HepG2 (cell line): ENCODE measurements at regions not wholly inside any gene's neighbourhood (a gene's known extent, or its start where the extent isn't known, plus 50 kb on each side); places are given as distances from the start of the nearest gene placed in this dataset.

Source experiments
- ATAC-seq: fragments of 200-7000 bp; cut with Tn5 transposase; 3 replicates; pipeline ENCODE4 v1.9.1; 2020; ENCODE audit warnings: mild to moderate bottlenecking, moderate library complexity
- BruUV-seq: library from RNA; stranded (reverse); fragments of 400-500 nt; replicated peaks from 2 replicates; lab custom pipeline; 2021; lab: Mats Ljungman, UMichigan
- CTCF ChIA-PET: fragments of 300-600 bp; formaldehyde crosslinking; extraction: SDS; loops from one replicate; lab custom pipeline; 2021; ENCODE audit warnings: low total read pairs, inconsistent platforms, low intra/inter-chr PET ratio; lab: Yijun Ruan, JAX
- POLR2A ChIA-PET: fragments of 350-600 bp; sonication (Branson Sonifier 250); formaldehyde crosslinking; loops from one replicate; lab custom pipeline; 2020; ENCODE audit warnings: antibody characterized with exemption, inconsistent platforms; lab: Yijun Ruan, JAX
- DNase-seq: peaks from one replicate; pipeline ENCODE4 v3.0.0-alpha.2; 2015; ENCODE audit warnings: low spot score
- FAIRE-seq: peaks from 3 replicates; lab custom pipeline; 2011; peaks lifted over from hg19 to GRCh38; lab: Jason Lieb, UNC
- H2AFZ ChIP-seq: one replicate; pipeline ENCODE4 v1.6.1; 2011; ENCODE audit warnings: low read length, inconsistent platforms
- H3K27ac ChIP-seq: fragments of 300-600 bp; 3 replicates; pipeline ENCODE4 v1.8.0; 2011; ENCODE audit warnings: mixed run types, mild to moderate bottlenecking, mixed read lengths, low read length, inconsistent platforms; ENCODE audit not compliant: insufficient read depth; ENCODE audit errors: extremely low read length
- H3K27me3 ChIP-seq, 2 experiments: fragments of 200-600 bp in 1 of 2; 2 replicates in 1 of 2; 3 replicates in 1 of 2; pipeline versions ENCODE4 v1.6.0 to v1.8.0; 2011; ENCODE audit warnings: low read length in 2 of 2, mild to moderate bottlenecking in 2 of 2, moderate library complexity in 2 of 2, inconsistent platforms in 1 of 2; ENCODE audit not compliant: insufficient read depth in 2 of 2, control insufficient read depth in 1 of 2
- H3K36me3 ChIP-seq, 2 experiments: fragments of 200-600 bp in 1 of 2; replicated peaks in 1 of 2; 2 replicates in 1 of 2; 3 replicates in 1 of 2; pipeline versions ENCODE4 v1.5.1 to v1.8.0; 2011; ENCODE audit warnings: low read length in 2 of 2, inconsistent platforms in 1 of 2; ENCODE audit not compliant: insufficient read depth in 2 of 2, control insufficient read depth in 1 of 2
- H3K4me1 ChIP-seq: 2 replicates; pipeline ENCODE4 v1.5.1; 2012; ENCODE audit warnings: low read length, inconsistent platforms; ENCODE audit not compliant: insufficient read depth
- H3K4me2 ChIP-seq: 2 replicates; pipeline ENCODE4 v1.6.0; 2011; ENCODE audit warnings: low read depth, low read length, inconsistent platforms
- H3K4me3 ChIP-seq, 3 experiments: fragments of 200-600 bp in 1 of 3; sonication (generic), shearing (Covaris generic) in 1 of 3; replicated peaks in 1 of 3; 2 replicates each; pipeline ENCODE4 v1.5.1; 2011 to 2016; ENCODE audit warnings: low read length in 3 of 3, inconsistent platforms in 2 of 3, low read depth in 2 of 3, mild to moderate bottlenecking in 2 of 3, control low read depth in 1 of 3, mixed read lengths in 1 of 3; ENCODE audit not compliant: insufficient read depth in 1 of 3
- H3K79me2 ChIP-seq: one replicate; pipeline ENCODE4 v1.6.1; 2011; ENCODE audit warnings: low read length, inconsistent platforms; ENCODE audit not compliant: insufficient read depth
- H3K9ac ChIP-seq: 2 replicates; pipeline ENCODE4 v1.6.0; 2011; ENCODE audit warnings: mild to moderate bottlenecking, low read depth, low read length, inconsistent platforms; ENCODE audit not compliant: insufficient read depth
- H3K9me3 ChIP-seq: 2 replicates; pipeline ENCODE4 v1.5.1; 2012; ENCODE audit warnings: mild to moderate bottlenecking, low read length
- H4K20me1 ChIP-seq: 2 replicates; pipeline ENCODE4 v1.6.0; 2011; ENCODE audit warnings: inconsistent platforms, mild to moderate bottlenecking, low read length, moderate library complexity; ENCODE audit not compliant: insufficient read depth
- HMGXB4 ChIP-seq, 2 experiments: sonication (generic) in 1 of 2; formaldehyde crosslinking in 1 of 2; IDR thresholded peaks; 2 replicates each; pipeline versions ENCODE4 v1.4.0 to v1.6.1; 2018 to 2020; ENCODE audit warnings: missing genetic modification reagents in 2 of 2, borderline replicate concordance in 1 of 2, low read depth in 1 of 2, mild to moderate bottlenecking in 1 of 2, missing biosample characterization in 1 of 2
- IKZF1 ChIP-seq: fragments of 450-650 bp; IDR thresholded peaks from 2 replicates; pipeline ENCODE4 v1.7.1; 2016
- LRRFIP1 ChIP-seq: sonication (generic); formaldehyde crosslinking; conservative IDR thresholded peaks from 2 replicates; pipeline ENCODE4 v1.4.0; 2020; ENCODE audit warnings: missing genetic modification reagents
- MXI1 ChIP-seq: IDR thresholded peaks from 3 replicates; pipeline ENCODE4 v1.6.1; 2012; ENCODE audit warnings: low read depth, low read length, inconsistent platforms, borderline replicate concordance
- SALL2 ChIP-seq: sonication (generic); formaldehyde crosslinking; IDR thresholded peaks from 2 replicates; pipeline ENCODE4 v1.8.1; 2023; ENCODE audit warnings: mild to moderate bottlenecking, missing genetic modification reagents, inconsistent platforms
- ZNF121 ChIP-seq: sonication (generic); formaldehyde crosslinking; IDR thresholded peaks from 2 replicates; pipeline ENCODE4 v1.5.0; 2020; ENCODE audit warnings: mild to moderate bottlenecking, missing genetic modification reagents
- ZNF362 ChIP-seq: sonication (generic); formaldehyde crosslinking; IDR thresholded peaks from 2 replicates; pipeline ENCODE4 v1.4.0; 2020; ENCODE audit warnings: missing genetic modification reagents, mild to moderate bottlenecking, borderline replicate concordance
- ZNF580 ChIP-seq: IDR thresholded peaks from 2 replicates; pipeline ENCODE4 v1.6.1; 2016; ENCODE audit warnings: low read depth, borderline replicate concordance
- WGBS: methylation state at CpG from one replicate; pipeline ENCODE4 v1.1.6; 2017; ENCODE audit warnings: low lambda C conversion rate; 5-methylcytosine and 5-hydroxymethylcytosine counted together
- in situ Hi-C: cut with HindIII; loops from 2 replicates; pipeline ENCODE4 v1.10.0; 2017; ENCODE audit warnings: low pct_unique_long_range_greater_than_20kb; ENCODE audit not compliant: extremely low pct_ligation_motif_present
- intact Hi-C: fragments of 100-400 bp; cut with micrococcal nuclease; formaldehyde crosslinking; loops from one replicate; pipeline ENCODE4 v1.10.0; 2022; ENCODE audit not compliant: unreplicated experiment
- TF ChIP-seq, protein P1 (sequence below): sonication (generic); formaldehyde crosslinking; IDR thresholded peaks from 2 replicates; pipeline ENCODE4 v1.8.0; 2022; ENCODE audit warnings: missing genetic modification reagents, mild to moderate bottlenecking, borderline replicate concordance
- TF ChIP-seq, protein P2 (sequence below): sonication (generic); formaldehyde crosslinking; IDR thresholded peaks from 2 replicates; pipeline ENCODE4 v1.4.0; 2020; ENCODE audit warnings: low read depth, mild to moderate bottlenecking, missing genetic modification reagents

DNA sequence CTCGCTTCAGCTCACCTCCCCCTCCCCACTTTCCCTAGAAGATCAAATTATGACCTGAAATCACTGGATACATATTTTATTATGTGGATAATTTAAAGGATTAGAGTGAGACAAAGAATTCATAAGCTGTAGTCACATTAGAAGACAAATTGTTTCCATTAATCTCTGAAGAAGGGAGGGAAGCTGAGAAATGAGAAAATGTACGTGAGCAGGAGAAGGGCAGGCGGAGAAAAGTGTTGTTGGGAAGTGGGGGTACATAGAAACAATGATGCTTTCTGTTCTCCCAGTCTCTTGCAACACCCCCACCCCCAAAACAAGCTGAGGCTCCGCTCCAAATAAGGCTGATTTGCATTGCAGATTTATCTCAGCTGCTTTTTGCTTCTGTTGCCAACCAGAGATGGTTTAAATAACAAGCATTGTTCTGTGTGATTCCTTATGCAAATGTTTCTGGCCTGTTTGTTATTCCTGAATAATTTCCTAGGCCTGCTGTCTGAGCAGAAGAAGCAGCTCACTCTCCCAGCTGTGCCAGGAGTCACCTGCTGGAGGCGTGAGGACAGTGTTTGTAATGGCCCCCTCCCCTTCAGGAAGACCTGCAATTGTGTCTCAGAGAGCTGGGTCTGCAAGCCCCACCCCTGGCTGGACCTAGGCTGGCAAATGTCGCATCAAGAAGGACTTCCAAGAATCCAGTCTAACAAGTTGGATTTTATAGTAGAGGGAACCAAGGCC lies 121.8 kb upstream of the TNR start:
- no peaks in the 10 kb centered on the region for H4K20me1 ChIP-seq
- no peaks in the 10 kb centered on the region for H3K79me2 ChIP-seq
- DNase-seq (no peak), FAIRE-seq (no peak), ATAC-seq (no peak)
- H3K36me3 ChIP-seq, result no peaks in the 10 kb centered on the region
- no peak overlapping the region for H3K27ac ChIP-seq
- no peak overlapping the region for H3K9ac ChIP-seq
- peaks cover 0 to 8% of the 10 kb centered on the region in 2 experiments; a peak in 2 of 5 replicates for H3K27me3 ChIP-seq
- no peak overlapping the region for H2AFZ ChIP-seq
- H3K4me3 ChIP-seq, result no peak overlapping the region
- BruUV-seq, result no TSS peak
- no peak overlapping the region for H3K4me2 ChIP-seq
- in situ Hi-C loops (no loop called here), intact Hi-C loops (loop anchor here (10.0 kb wide), 1 partner anchor 380 kb away; no protein-coding TSS in a partner anchor)
- POLR2A ChIA-PET, result no interaction called here
- H3K4me1 ChIP-seq, result no peaks in the 10 kb centered on the region
- no peaks in the 10 kb centered on the region for H3K9me3 ChIP-seq
- 4% methylated on average over 4 of the region's 6 CpGs for WGBS
- CTCF ChIA-PET, result no interaction called here
- TF ChIP-seq SALL2 (CRISPR knock-in tag) (no peak), ZNF121 (CRISPR knock-in tag) (no peak), ZNF580 (no peak), ZNF362 (CRISPR knock-in tag) (no peak), MXI1 (no peak), IKZF1 (no peak), HMGXB4 (CRISPR knock-in tag; IDR thresholded peaks at IDR 0.05; ENCODE audit: borderline replicate concordance in 1 of 2, low read depth in 1 of 2) (no peak), LRRFIP1 (no peak)
- TF ChIP-seq, protein P1, sequence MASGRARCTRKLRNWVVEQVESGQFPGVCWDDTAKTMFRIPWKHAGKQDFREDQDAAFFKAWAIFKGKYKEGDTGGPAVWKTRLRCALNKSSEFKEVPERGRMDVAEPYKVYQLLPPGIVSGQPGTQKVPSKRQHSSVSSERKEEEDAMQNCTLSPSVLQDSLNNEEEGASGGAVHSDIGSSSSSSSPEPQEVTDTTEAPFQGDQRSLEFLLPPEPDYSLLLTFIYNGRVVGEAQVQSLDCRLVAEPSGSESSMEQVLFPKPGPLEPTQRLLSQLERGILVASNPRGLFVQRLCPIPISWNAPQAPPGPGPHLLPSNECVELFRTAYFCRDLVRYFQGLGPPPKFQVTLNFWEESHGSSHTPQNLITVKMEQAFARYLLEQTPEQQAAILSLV (CRISPR knock-in tag), result no peak
- TF ChIP-seq, protein P2, sequence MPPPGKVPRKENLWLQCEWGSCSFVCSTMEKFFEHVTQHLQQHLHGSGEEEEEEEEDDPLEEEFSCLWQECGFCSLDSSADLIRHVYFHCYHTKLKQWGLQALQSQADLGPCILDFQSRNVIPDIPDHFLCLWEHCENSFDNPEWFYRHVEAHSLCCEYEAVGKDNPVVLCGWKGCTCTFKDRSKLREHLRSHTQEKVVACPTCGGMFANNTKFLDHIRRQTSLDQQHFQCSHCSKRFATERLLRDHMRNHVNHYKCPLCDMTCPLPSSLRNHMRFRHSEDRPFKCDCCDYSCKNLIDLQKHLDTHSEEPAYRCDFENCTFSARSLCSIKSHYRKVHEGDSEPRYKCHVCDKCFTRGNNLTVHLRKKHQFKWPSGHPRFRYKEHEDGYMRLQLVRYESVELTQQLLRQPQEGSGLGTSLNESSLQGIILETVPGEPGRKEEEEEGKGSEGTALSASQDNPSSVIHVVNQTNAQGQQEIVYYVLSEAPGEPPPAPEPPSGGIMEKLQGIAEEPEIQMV (CRISPR knock-in tag), result no peak
